Activated naive CD4-positive, alpha-beta T cell treated with anti-CD3 and anti-CD28 coated beads, Interleukin-2, amount 50 U/mL, for 24 hours (primary cell): ENCODE measurements at regions not wholly inside any gene's neighbourhood (a gene's known extent, or its start where the extent isn't known, plus 50 kb on each side); places are given as distances from the start of the nearest gene placed in this dataset.
"Not testable (repeated sequence)": the region's sequence is repeated elsewhere in the genome, so short reads cannot be mapped to it uniquely, and the experiment has no call there.

Source experiments
- H3K27ac Mint-ChIP-seq: one replicate; pipeline ENCODE4 v1.8.0; 2021; ENCODE audit warnings: mild to moderate bottlenecking, mixed read lengths
- H3K27me3 Mint-ChIP-seq: one replicate; pipeline ENCODE4 v1.8.0; 2021; ENCODE audit warnings: mixed read lengths
- H3K36me3 Mint-ChIP-seq: one replicate; pipeline ENCODE4 v1.8.0; 2021; ENCODE audit warnings: mixed read lengths
- H3K4me1 Mint-ChIP-seq: one replicate; pipeline ENCODE4 v1.8.0; 2021; ENCODE audit warnings: mixed read lengths
- H3K4me3 Mint-ChIP-seq: one replicate; pipeline ENCODE4 v1.8.0; 2021; ENCODE audit warnings: mild to moderate bottlenecking, mixed read lengths
- H3K9me3 Mint-ChIP-seq: one replicate; pipeline ENCODE4 v1.8.0; 2021; ENCODE audit warnings: mixed read lengths

DNA sequence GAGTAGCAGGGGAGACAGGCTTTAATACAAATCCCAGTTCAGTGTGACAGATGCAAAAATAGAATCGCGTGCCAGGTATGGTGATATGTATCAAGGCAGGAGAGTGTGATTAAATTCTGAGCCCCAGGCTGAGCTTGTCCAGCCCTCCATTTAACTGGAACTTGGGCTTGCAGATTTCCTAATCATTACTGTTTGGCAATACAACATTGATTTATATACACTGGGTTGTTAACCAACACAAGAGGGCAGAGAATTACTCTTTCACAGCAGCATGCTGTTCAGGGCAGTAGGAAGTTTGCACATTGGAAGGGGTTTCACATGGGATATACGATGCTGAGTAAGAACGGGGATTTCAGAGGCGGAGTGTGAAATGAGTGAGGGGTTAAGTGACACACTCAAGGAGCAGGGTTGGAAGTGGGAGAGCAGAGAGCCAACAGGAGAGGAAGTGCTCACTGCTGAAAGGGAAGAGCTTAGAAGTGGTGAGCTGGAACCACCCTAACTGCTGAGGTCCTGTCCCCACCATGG is 70.8 kb upstream of the ATXN1 start:
- Mint-ChIP-seq H3K36me3 (no peaks in the 10 kb centered on the region), H3K4me1 (peaks cover 15% of the 10 kb centered on the region), H3K9me3 (no peaks in the 10 kb centered on the region), H3K27me3 (peaks cover 3% of the 10 kb centered on the region), H3K27ac (no peak overlapping the region), H3K4me3 (no peak overlapping the region)

GRCh38 chr6:16831136-16831535 is 69.9 kb upstream of the ATXN1 start:
- H3K27me3 Mint-ChIP-seq = peaks cover 3% of the 10 kb centered on the region
- peaks cover 5% of the 10 kb centered on the region for H3K4me1 Mint-ChIP-seq
- H3K9me3 Mint-ChIP-seq = no peaks in the 10 kb centered on the region
- no peak overlapping the region for H3K27ac Mint-ChIP-seq
- H3K4me3 Mint-ChIP-seq = no peak overlapping the region
- H3K36me3 Mint-ChIP-seq = no peaks in the 10 kb centered on the region

- no peak overlapping the region for H3K27ac Mint-ChIP-seq
- H3K36me3 Mint-ChIP-seq = no peaks in the 10 kb centered on the region
- no peak overlapping the region for H3K4me3 Mint-ChIP-seq
- H3K9me3 Mint-ChIP-seq = no peaks in the 10 kb centered on the region
- peaks cover 4% of the 10 kb centered on the region for H3K4me1 Mint-ChIP-seq
- peaks cover 6% of the 10 kb centered on the region for H3K27me3 Mint-ChIP-seq
Observed at GRCh38 chr6:16828058-16828457, 66.8 kb upstream of the ATXN1 start.

- Mint-ChIP-seq H3K9me3 (no peaks in the 10 kb centered on the region), H3K27me3 (peaks cover 6% of the 10 kb centered on the region), H3K4me3 (no peak overlapping the region), H3K4me1 (peaks cover 4% of the 10 kb centered on the region), H3K27ac (no peak overlapping the region), H3K36me3 (no peaks in the 10 kb centered on the region)
Observed at GRCh38 chr6:16827627-16828026, 66.4 kb upstream of the ATXN1 start.

- Mint-ChIP-seq H3K36me3 (no peaks in the 10 kb centered on the region), H3K4me1 (peaks cover 4% of the 10 kb centered on the region), H3K9me3 (no peaks in the 10 kb centered on the region), H3K27me3 (peaks cover 4% of the 10 kb centered on the region), H3K4me3 (no peak overlapping the region), H3K27ac (no peak overlapping the region)
Observed at GRCh38 chr6:16825784-16826183, 64.5 kb upstream of the ATXN1 start.

- no peaks in the 10 kb centered on the region for H3K9me3 Mint-ChIP-seq
- no peaks in the 10 kb centered on the region for H3K36me3 Mint-ChIP-seq
- no peak overlapping the region for H3K4me3 Mint-ChIP-seq
- H3K27ac Mint-ChIP-seq = no peak overlapping the region
- peaks cover 4% of the 10 kb centered on the region for H3K4me1 Mint-ChIP-seq
- H3K27me3 Mint-ChIP-seq = peaks cover 4% of the 10 kb centered on the region
Observed at GRCh38 chr6:16824845-16825685, 63.8 kb upstream of the ATXN1 start.

DNA sequence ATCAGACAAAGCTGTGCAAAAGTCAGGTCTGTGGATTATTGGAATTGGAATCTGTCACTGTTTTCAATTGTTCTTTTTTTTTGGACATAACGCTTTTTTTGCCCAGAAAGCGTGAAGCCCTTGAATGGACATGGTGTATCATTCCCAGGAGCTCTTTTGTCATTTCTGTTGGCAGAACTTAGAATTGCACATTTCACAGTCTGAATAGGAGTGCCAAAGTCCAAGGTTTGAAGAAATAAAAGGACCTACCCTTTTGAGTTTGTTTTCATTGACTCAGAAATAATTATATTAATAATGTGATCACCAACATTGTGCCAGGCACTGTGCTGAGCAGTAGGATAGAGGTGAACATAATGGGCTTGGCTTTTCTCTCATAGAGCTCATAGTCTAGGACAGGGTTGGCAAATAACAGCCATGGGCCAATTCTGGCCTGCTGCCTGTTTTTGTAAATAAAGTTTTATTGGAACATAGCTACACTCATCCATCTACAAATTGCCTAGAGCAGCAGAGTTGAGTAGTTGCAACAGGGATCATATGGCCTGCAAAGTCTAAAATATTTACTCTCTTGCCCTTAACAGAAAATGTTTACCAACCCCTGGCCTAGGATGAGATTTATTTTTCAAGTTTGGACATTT is 62.6 kb upstream of the ATXN1 start:
- Mint-ChIP-seq H3K4me1 (peaks cover 4% of the 10 kb centered on the region), H3K36me3 (no peaks in the 10 kb centered on the region), H3K4me3 (no peak overlapping the region), H3K27ac (no peak overlapping the region), H3K27me3 (peaks cover 4% of the 10 kb centered on the region), H3K9me3 (no peaks in the 10 kb centered on the region)

GRCh38 chr6:16822975-16823717 is 61.9 kb upstream of the ATXN1 start:
- Mint-ChIP-seq H3K4me1 (peaks cover 4% of the 10 kb centered on the region), H3K9me3 (no peaks in the 10 kb centered on the region), H3K4me3 (no peak overlapping the region), H3K36me3 (no peaks in the 10 kb centered on the region), H3K27me3 (peaks cover 4% of the 10 kb centered on the region), H3K27ac (no peak overlapping the region)

DNA sequence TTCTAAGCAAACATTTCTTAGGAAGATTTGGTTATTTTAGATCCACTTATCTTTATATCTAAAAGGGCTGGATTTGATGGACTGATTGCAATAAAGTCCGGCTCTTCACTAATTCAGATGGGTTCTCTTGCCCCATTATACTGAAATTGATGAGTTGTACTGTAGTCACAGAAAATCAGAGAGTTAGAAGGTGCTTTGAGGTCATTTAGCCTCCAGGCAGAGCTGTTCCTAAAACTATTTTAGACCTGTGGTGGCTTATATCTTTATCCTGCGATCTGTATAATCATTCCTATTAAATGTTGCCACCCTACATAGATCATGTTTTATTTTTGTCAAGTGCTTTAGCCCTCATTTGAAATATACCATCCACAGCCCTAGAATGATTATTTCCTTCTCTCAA is 61.3 kb upstream of the ATXN1 start:
- Mint-ChIP-seq H3K9me3 (no peaks in the 10 kb centered on the region), H3K27ac (no peak overlapping the region), H3K27me3 (peaks cover 4% of the 10 kb centered on the region), H3K36me3 (no peaks in the 10 kb centered on the region), H3K4me1 (peaks cover 2% of the 10 kb centered on the region), H3K4me3 (no peak overlapping the region)

DNA sequence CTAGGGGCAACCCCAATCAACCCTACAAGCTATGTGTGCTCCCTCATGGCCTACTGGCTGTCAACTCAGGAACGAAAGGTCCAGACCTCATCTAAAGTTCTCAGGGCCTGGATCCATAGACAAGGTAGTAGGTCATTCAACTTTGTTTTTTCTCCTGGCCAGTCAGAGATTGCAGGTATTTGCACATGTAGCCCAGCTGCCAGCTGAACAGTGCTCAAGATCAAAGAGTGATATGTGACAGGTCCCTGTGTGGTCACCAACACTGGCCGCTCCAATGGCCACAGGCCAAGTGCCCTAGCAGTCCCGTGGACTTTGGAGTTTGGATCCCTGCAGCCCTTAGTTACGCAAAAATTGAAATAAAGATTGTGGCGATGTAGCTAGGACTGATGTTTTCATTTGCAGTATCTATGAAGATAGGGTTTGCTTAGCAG is 60.6 kb upstream of the ATXN1 start:
- H3K36me3 Mint-ChIP-seq = no peaks in the 10 kb centered on the region
- H3K4me3 Mint-ChIP-seq = no peak overlapping the region
- peaks cover 4% of the 10 kb centered on the region for H3K27me3 Mint-ChIP-seq
- no peak overlapping the region for H3K27ac Mint-ChIP-seq
- H3K9me3 Mint-ChIP-seq = no peaks in the 10 kb centered on the region
- no peaks in the 10 kb centered on the region for H3K4me1 Mint-ChIP-seq

DNA sequence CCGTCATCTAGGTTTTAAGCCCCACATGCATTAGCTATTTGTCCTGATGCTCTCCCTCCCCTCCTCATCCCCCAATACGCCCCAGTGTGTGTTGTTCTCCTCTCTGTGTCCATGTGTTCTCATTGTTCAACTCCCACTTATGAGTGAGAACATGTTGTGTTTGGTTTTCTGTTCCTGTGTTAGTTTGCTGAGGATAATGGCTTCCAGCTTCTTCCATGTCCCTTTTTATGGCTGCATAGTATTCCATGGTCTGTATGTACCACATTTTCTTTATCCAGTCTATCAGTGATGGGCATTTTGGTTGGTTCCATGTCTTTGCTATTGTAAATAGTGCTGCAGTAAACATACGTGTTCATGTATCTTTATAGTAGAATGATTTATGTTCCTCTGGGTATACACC is 59.0 kb upstream of the ATXN1 start:
- not testable (repeated sequence) for H3K4me3 Mint-ChIP-seq, H3K36me3 Mint-ChIP-seq, H3K27me3 Mint-ChIP-seq, H3K9me3 Mint-ChIP-seq, H3K27ac Mint-ChIP-seq, H3K4me1 Mint-ChIP-seq

DNA sequence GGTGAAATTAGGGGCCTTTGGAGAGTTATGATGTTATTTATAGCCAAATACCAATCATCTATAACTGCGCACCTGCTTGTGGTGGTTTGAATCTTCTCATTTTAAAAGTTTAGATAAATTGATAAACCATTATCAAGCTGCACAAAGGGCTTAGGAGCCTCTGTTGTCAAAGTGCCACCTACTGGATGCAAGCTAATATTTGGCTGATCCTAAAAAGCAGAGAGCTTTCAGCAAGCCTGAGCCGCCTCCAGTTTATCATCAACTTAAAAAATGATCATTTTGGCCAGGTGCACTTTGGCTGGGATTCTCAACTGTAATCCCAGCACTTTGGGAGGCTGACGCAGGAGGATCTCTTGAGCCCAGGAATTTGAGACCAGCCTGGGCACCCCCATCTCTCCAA is 58.5 kb upstream of the ATXN1 start:
- H3K27me3 Mint-ChIP-seq = peaks cover 4% of the 10 kb centered on the region
- H3K4me1 Mint-ChIP-seq = no peaks in the 10 kb centered on the region
- no peaks in the 10 kb centered on the region for H3K36me3 Mint-ChIP-seq
- H3K9me3 Mint-ChIP-seq = no peaks in the 10 kb centered on the region
- H3K4me3 Mint-ChIP-seq = no peak overlapping the region
- H3K27ac Mint-ChIP-seq = no peak overlapping the region

DNA sequence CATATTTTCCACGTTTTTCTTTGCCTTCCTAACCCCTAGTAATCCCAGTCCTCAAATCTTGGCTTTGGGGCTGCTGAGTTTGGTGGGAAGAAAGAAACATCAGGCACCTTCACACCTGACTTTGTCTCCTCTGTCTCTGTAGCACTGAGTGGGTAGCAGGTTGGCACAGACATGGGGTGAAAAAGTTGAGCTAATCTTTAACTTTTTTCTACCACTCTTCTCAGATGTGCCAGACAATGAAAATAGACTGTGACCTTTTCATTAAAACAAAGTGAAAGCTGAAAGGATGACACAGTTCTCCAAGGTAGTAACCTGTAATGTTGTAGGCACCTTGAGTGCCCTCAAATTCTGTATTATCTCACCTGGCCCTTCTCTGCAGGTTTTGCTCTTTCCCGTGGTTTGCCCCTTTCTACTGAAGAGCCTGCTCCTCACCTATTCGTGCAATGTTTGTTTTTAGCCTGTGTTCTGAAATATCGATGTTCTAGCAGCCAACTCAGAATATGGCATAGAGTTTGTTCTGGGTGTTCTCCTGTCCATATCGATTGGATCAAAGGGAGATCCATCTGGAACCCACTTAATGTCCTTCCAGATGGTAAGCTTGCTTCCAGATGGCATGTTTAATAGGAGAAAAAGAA is 57.8 kb upstream of the ATXN1 start:
- Mint-ChIP-seq H3K4me1 (no peaks in the 10 kb centered on the region), H3K36me3 (no peaks in the 10 kb centered on the region), H3K9me3 (no peaks in the 10 kb centered on the region), H3K27me3 (no peaks in the 10 kb centered on the region), H3K4me3 (no peak overlapping the region), H3K27ac (no peak overlapping the region)

DNA sequence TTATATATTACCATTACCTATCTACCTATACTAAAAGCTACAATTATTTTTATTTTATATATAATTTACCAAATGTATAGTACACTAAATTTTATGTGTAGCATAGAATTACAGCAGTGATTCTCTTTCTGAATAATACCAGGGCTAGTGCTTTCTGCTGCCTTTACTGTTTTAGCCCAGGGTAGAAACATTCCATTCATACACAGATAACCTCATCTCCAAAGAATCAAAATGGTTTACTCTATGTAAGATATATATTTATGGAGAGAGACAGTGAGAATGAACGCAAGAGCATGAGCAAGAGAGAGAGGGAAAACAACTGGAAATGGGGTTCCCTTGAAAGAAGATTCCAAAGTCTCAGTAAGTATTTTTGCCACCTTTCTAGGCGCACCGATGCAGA is 56.3 kb upstream of the ATXN1 start:
- H3K27me3 Mint-ChIP-seq = no peaks in the 10 kb centered on the region
- H3K36me3 Mint-ChIP-seq = peaks cover 5% of the 10 kb centered on the region
- no peak overlapping the region for H3K4me3 Mint-ChIP-seq
- peaks cover 10% of the 10 kb centered on the region for H3K9me3 Mint-ChIP-seq
- no peaks in the 10 kb centered on the region for H3K4me1 Mint-ChIP-seq
- H3K27ac Mint-ChIP-seq = no peak overlapping the region

- peaks cover 10% of the 10 kb centered on the region for H3K36me3 Mint-ChIP-seq
- H3K4me1 Mint-ChIP-seq = no peaks in the 10 kb centered on the region
- H3K4me3 Mint-ChIP-seq = no peak overlapping the region
- no peak overlapping the region for H3K27ac Mint-ChIP-seq
- peaks cover 16% of the 10 kb centered on the region for H3K9me3 Mint-ChIP-seq
- peaks cover 2% of the 10 kb centered on the region for H3K27me3 Mint-ChIP-seq
Observed at GRCh38 chr6:16816891-16817290, 55.6 kb upstream of the ATXN1 start.
